ENCODE measurements at regions not wholly inside any gene's neighbourhood (a gene's known extent, or its start where the extent isn't known, plus 50 kb on each side); places are given as distances from the start of the nearest gene placed in this dataset.

DNA sequence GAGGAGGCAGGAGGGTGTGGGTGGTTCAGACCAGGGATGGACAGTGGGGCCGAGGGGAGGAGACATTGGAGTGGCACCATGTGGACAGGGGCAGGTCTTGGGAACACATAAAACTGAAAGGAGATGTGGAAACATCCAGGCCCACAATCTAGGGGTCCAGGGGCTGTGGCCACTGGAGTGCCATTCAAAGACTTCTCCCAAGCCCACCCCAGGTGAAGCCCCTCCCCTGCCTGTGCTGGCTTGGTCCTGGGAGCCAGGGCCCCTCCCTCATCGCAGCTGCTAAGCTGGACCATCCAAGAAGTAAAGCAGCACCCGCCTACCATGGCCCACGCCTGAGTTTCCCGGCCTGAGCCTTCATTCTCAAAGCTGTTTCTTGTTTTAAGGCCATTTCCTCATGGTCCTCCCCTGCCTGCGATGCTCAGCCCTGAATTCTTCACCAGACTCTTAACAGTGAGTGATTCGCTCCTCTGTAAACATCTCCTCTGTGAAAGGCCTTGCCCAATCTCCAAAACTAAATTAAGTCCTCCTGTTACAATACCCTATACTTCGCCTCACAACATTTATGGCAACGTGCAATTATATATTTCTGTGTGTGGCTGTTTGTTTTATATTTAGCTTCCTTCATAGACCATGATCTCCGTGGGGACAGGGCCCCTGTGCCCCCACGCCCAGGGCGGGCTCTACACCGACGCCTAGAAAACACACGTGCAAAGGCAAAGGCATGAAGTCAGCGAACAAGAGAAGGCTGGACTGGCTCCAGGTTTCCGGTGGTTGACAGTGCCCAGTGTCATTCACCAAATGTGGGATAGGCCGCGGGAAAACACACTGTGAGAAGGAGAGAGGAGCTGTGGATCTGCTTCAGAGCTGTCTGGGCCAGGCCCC, 267.8 kb downstream of the ERMARD start:
- no peak overlapping the region for H3K14ac ChIP-seq (ENCODE audit: insufficient read length)
- CTCF ChIA-PET (ENCODE audit: partially characterized antibody) = no interaction called here
- no peak overlapping the region for H2AFZ ChIP-seq (ENCODE audit: low read length)
- no peak overlapping the region for H4K5ac ChIP-seq (ENCODE audit: insufficient read length, low read depth, low read length)
- no peak overlapping the region for H3K9ac ChIP-seq (replicated peaks in 1 of 4; ENCODE audit: extremely low read depth in 1 of 4, low read depth in 3 of 4, low read length in 3 of 4)
- no peaks in the 10 kb centered on the region for H3K36me3 ChIP-seq (ENCODE audit: control insufficient read depth in 2 of 4, insufficient read depth in 4 of 4, low read length in 3 of 4)
- H3K79me1 ChIP-seq (ENCODE audit: low read depth, low read length) = no peaks in the 10 kb centered on the region
- no peaks in the 10 kb centered on the region for H3K79me2 ChIP-seq (ENCODE audit: control insufficient read depth in 1 of 2, insufficient read depth in 2 of 2, low read length in 2 of 2)
- H4K20me1 ChIP-seq (replicated peaks in 1 of 2; ENCODE audit: control insufficient read depth in 1 of 2, insufficient read depth in 2 of 2, low read length in 2 of 2) = no peaks in the 10 kb centered on the region
- H3K9me3 ChIP-seq (ENCODE audit: insufficient read depth in 2 of 2, low read depth in 1 of 2, low read length in 1 of 2) = no peaks in the 10 kb centered on the region; a peak in 1 of 4 replicates
- no peak overlapping the region for H3K27ac ChIP-seq (ENCODE audit: low read depth, low read length)
- POLR2A ChIA-PET (ENCODE audit: partially characterized antibody) = interaction anchor here (1.6 kb wide), 1 partner anchor 7 kb away, joined by 5 read pairs; no protein-coding TSS in a partner anchor
- no peak for DNase-seq (ENCODE audit: low read depth in 1 of 2, low spot score in 2 of 2)
- no peak overlapping the region for H2BK12ac ChIP-seq (ENCODE audit: low read depth, low read length)
- FAIRE-seq = no peak
- H2BK15ac ChIP-seq (ENCODE audit: low read length) = no peak overlapping the region
- WGBS, 2 experiments (ENCODE audit: extremely low coverage in 1 of 2, insufficient coverage in 1 of 2, insufficient read length in 1 of 2, insufficient replicate concordance in 2 of 2, low coverage in 1 of 2, low lambda C conversion rate in 2 of 2, missing lambda C conversion rate in 1 of 2) = 89% methylated on average over 19 of the region's 19 CpGs; no CpG with 5 or more reads in 1 of the 2 experiments
- no peak overlapping the region for H3K4me2 ChIP-seq (ENCODE audit: insufficient read depth in 1 of 2, low read depth in 2 of 2, low read length in 2 of 2)
- H4K8ac ChIP-seq (ENCODE audit: extremely low read depth, insufficient read depth, low read length) = no peak overlapping the region; the same call in 1 of the 2 replicates
- H2BK120ac ChIP-seq (replicated peaks; ENCODE audit: low read depth, low read length) = no peak overlapping the region
- H2BK20ac ChIP-seq (ENCODE audit: low read length) = no peak overlapping the region
- H3K18ac ChIP-seq (ENCODE audit: extremely low read depth, low read length) = no peak overlapping the region
- no peak overlapping the region for H2BK5ac ChIP-seq (ENCODE audit: low read depth, low read length)
- no peak overlapping the region for H3K4me3 ChIP-seq (ENCODE audit: extremely low read depth in 1 of 4, insufficient read depth in 2 of 4, low read depth in 3 of 4, low read length in 4 of 4)
- no peaks in the 10 kb centered on the region; a peak in 1 of 7 replicates for H3K27me3 ChIP-seq (replicated peaks in 1 of 4; ENCODE audit: control insufficient read depth in 3 of 4, extremely low read depth in 1 of 4, insufficient read depth in 3 of 4, low read length in 3 of 4)
- no peak overlapping the region for H4K91ac ChIP-seq (replicated peaks; ENCODE audit: insufficient read length, low read length)
- H3K56ac ChIP-seq (replicated peaks; ENCODE audit: insufficient read length, low read depth, low read length) = no peak overlapping the region
- H3K23me2 ChIP-seq (ENCODE audit: low read depth, low read length) = no peaks in the 10 kb centered on the region
- H3K23ac ChIP-seq (ENCODE audit: insufficient read length) = no peak overlapping the region
- no peak overlapping the region for H2AK5ac ChIP-seq (ENCODE audit: low read depth, low read length)
- H3K4ac ChIP-seq (replicated peaks; ENCODE audit: insufficient read length, low read depth, low read length) = no peak overlapping the region
- H3K4me1 ChIP-seq (replicated peaks in 1 of 4; ENCODE audit: control insufficient read depth in 3 of 4, insufficient read depth in 4 of 4, low read length in 3 of 4) = no peaks in the 10 kb centered on the region
- TF ChIP-seq CREB1 (IDR thresholded peaks at IDR 0.05) = no peak
- TF ChIP-seq KDM5A (IDR thresholded peaks at IDR 0.05; ENCODE audit: low read length) = no peak
- no peak for TF ChIP-seq RAD21 (IDR thresholded peaks at IDR 0.05 in 1 of 2, conservative IDR thresholded peaks at IDR 0.05 in 1 of 2; ENCODE audit: low read depth in 2 of 2, low read length in 2 of 2)

All from H1 (cell line).